ENCODE measurements at regions not wholly inside any gene's neighbourhood (a gene's known extent, or its start where the extent isn't known, plus 50 kb on each side); places are given as distances from the start of the nearest gene placed in this dataset.

GRCh38 chr1:29786791-29787732 lies 550.7 kb downstream of the PTPRU start:
- Histone ChIP-seq H3K9me3 (ENCODE audit: control insufficient read depth, low read length) (no peaks in the 10 kb centered on the region), H3K4me3 (ENCODE audit: low read length in 2 of 2) (no peak overlapping the region), H3K36me3 (ENCODE audit: control insufficient read depth in 1 of 2, insufficient read depth in 2 of 2, low read length in 1 of 2) (no peaks in the 10 kb centered on the region), H3K27me3 (ENCODE audit: control insufficient read depth in 1 of 2, insufficient read depth in 2 of 2, low read length in 1 of 2) (no peaks in the 10 kb centered on the region), H3K4me1 (ENCODE audit: control insufficient read depth in 1 of 2, insufficient read depth in 2 of 2, low read length in 2 of 2) (no peaks in the 10 kb centered on the region), H3K27ac (ENCODE audit: low read depth in 1 of 2, low read length in 2 of 2) (no peak overlapping the region)
- intact Hi-C loops (cut with DNase I) = no loop called here
- 82 to 87% methylated on average over 13 of the region's 13 CpGs for WGBS, 2 donors
- DNase-seq (no peak), ATAC-seq (ENCODE audit: low FRiP score) (no peak)

DNA sequence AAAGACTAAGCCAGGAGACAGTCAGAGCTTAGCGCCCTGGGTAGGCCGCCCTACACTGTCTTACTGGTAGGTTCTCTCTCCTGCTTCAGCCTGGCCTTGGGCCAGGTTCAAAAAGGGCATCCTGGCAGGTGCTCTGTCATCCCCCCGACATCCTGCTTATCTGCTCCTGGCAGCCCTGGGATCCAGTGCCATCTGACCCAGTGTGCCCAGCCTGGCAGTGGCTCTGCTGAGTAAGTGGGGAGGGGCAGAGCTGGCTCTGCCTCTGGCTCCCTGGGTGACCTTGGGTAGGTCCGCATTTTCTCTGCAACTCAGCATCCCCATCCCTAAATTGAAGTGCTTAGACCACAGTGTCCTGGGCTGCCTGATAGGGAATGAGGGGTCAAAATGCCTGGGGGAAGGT lies 549.9 kb downstream of the PTPRU start:
- H3K9me3 ChIP-seq (ENCODE audit: control insufficient read depth, low read length) = no peaks in the 10 kb centered on the region
- H3K27ac ChIP-seq (ENCODE audit: low read depth in 1 of 2, low read length in 2 of 2) = no peak overlapping the region
- no peak for DNase-seq
- H3K4me1 ChIP-seq (ENCODE audit: control insufficient read depth in 1 of 2, insufficient read depth in 2 of 2, low read length in 2 of 2) = no peaks in the 10 kb centered on the region
- intact Hi-C loops (cut with DNase I) = no loop called here
- ATAC-seq (ENCODE audit: low FRiP score) = no peak
- no peaks in the 10 kb centered on the region for H3K36me3 ChIP-seq (ENCODE audit: control insufficient read depth in 1 of 2, insufficient read depth in 2 of 2, low read length in 1 of 2)
- 78% methylated on average over 4 of the region's 4 CpGs for WGBS, 2 donors
- H3K4me3 ChIP-seq (ENCODE audit: low read length in 2 of 2) = no peak overlapping the region
- H3K27me3 ChIP-seq (ENCODE audit: control insufficient read depth in 1 of 2, insufficient read depth in 2 of 2, low read length in 1 of 2) = no peaks in the 10 kb centered on the region

- no peak overlapping the region for H3K4me3 ChIP-seq (ENCODE audit: low read length in 2 of 2)
- no peaks in the 10 kb centered on the region for H3K4me1 ChIP-seq (ENCODE audit: control insufficient read depth in 1 of 2, insufficient read depth in 2 of 2, low read length in 2 of 2)
- DNase-seq = no peak
- no peaks in the 10 kb centered on the region for H3K36me3 ChIP-seq (ENCODE audit: control insufficient read depth in 1 of 2, insufficient read depth in 2 of 2, low read length in 1 of 2)
- intact Hi-C loops (cut with DNase I) = no loop called here
- no peak overlapping the region for H3K27ac ChIP-seq (ENCODE audit: low read depth in 1 of 2, low read length in 2 of 2)
- ATAC-seq (ENCODE audit: low FRiP score) = no peak
- H3K9me3 ChIP-seq (ENCODE audit: control insufficient read depth, low read length) = no peaks in the 10 kb centered on the region
- no peaks in the 10 kb centered on the region for H3K27me3 ChIP-seq (ENCODE audit: control insufficient read depth in 1 of 2, insufficient read depth in 2 of 2, low read length in 1 of 2)
- 82 to 91% methylated on average over 5 of the region's 5 CpGs for WGBS, 2 donors
Observed at GRCh38 chr1:29785554-29785953, 549.2 kb downstream of the PTPRU start.

- 80 to 82% methylated on average over 7 of the region's 7 CpGs for WGBS, 2 donors
- ATAC-seq (ENCODE audit: low FRiP score) = no peak
Observed at GRCh38 chr1:29785137-29785527, 548.8 kb downstream of the PTPRU start.

DNA sequence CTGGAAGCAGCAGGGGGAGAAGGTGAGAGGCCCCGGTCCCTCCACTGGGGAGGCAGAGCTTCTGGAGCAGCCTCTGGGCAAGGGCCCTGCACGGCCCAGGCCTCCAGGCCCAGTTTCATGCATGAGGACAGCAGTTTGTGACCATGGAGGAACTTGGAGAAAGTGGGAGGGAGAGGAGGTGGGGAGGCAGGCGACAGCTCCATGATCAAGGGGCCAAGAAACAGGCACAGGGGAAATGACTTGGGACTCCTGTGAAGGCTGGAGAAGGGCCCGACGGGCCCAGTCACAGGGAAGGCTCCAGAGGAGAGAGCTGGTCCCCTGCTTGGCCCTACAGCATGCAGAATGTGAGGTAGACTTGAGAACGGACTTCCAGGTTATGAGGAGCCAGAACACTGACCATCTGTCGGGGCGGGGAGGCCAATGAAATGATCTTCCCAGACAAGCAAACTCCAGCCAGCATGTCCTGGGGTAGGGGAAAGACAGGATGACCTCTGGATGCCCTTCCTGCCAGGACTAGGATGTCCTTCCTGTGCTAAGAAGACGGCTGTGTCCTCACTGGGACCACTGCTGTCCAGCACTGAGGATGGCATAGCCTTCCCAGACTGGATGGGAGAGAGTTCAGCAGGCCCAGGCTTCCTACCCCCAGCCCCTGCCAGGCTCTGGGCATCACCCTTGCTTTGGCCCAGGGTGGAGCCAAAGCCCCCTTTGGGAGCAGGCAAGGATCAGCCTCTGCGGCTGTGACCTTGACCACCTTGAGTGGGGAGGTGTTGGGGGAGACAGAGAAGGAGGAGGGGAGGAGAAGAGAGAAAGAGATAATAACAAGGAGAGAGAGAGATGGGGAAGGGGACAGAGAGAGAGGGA lies 548.2 kb downstream of the PTPRU start:
- no peak for ATAC-seq (ENCODE audit: low FRiP score)

More at GRCh38 chr1:29785137-29785527, 548.8 kb downstream of the PTPRU start:
- H3K36me3 ChIP-seq (ENCODE audit: control insufficient read depth in 1 of 2, insufficient read depth in 2 of 2, low read length in 1 of 2) = no peaks in the 10 kb centered on the region
- H3K4me1 ChIP-seq (ENCODE audit: control insufficient read depth in 1 of 2, insufficient read depth in 2 of 2, low read length in 2 of 2) = no peaks in the 10 kb centered on the region
- no peak overlapping the region for H3K27ac ChIP-seq (ENCODE audit: low read depth in 1 of 2, low read length in 2 of 2)
- DNase-seq = no peak
- intact Hi-C loops (cut with DNase I) = no loop called here
- no peak overlapping the region for H3K4me3 ChIP-seq (ENCODE audit: low read length in 2 of 2)
- no peaks in the 10 kb centered on the region for H3K27me3 ChIP-seq (ENCODE audit: control insufficient read depth in 1 of 2, insufficient read depth in 2 of 2, low read length in 1 of 2)
- H3K9me3 ChIP-seq (ENCODE audit: control insufficient read depth, low read length) = no peaks in the 10 kb centered on the region

DNA sequence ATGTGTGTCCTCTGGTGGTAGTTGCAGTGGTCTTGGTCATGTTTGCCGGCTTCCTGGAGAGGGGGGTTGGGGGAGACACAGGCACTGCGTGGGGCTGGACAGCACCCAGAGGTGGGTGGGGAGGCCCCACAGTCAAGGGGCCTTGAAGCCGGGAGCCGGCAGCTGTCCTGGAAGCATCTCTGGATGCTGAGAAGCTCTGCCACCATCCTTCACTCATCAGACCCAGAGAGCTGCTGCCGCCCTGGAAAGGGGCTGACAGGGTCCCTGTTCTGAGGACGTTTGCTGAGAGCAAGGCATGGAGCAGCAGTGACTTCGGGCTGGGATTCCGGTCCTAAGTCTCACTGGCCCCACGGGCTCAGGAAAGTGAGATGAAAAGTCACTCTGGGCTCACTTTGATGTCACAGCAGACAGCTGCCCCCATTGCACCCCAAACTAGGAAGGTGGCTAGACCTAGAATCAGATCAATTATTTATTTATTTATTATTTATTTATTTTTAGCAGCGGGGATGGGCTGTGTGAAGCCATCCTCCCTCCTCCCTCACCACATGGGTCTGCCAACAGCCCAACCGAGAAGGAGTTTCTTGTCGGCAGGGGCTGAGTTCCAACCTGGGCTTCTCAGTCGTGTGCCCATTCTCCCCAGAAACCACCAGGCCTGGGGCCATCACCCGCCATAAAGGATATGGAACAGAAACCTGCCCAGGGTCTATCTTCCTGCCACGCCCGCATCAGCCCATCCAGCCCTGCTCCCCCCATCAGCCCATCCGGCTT lies 547.4 kb downstream of the PTPRU start:
- WGBS, 2 donors = 66 to 70% methylated on average over 17 of the region's 17 CpGs
- peaks cover 0 to 1% of the 10 kb centered on the region in 2 donors for H3K27me3 ChIP-seq (ENCODE audit: control insufficient read depth in 1 of 2, insufficient read depth in 2 of 2, low read length in 1 of 2)
- no peaks in the 10 kb centered on the region for H3K36me3 ChIP-seq (ENCODE audit: control insufficient read depth in 1 of 2, insufficient read depth in 2 of 2, low read length in 1 of 2)
- ATAC-seq (ENCODE audit: low FRiP score) (no peak), DNase-seq (no peak)
- H3K9me3 ChIP-seq (ENCODE audit: control insufficient read depth, low read length) = peaks cover 1% of the 10 kb centered on the region
- no peaks in the 10 kb centered on the region for H3K4me1 ChIP-seq (ENCODE audit: control insufficient read depth in 1 of 2, insufficient read depth in 2 of 2, low read length in 2 of 2)
- H3K27ac ChIP-seq (ENCODE audit: low read depth in 1 of 2, low read length in 2 of 2) = no peak overlapping the region
- intact Hi-C loops (cut with DNase I) = no loop called here
- H3K4me3 ChIP-seq (ENCODE audit: low read length in 2 of 2) = no peak overlapping the region

More for the DNA sequence above, 548.2 kb downstream of the PTPRU start:
- WGBS, 2 donors = 77 to 81% methylated on average over 10 of the region's 10 CpGs
- H3K27me3 ChIP-seq (ENCODE audit: control insufficient read depth in 1 of 2, insufficient read depth in 2 of 2, low read length in 1 of 2) = no peaks in the 10 kb centered on the region
- DNase-seq = no peak
- H3K27ac ChIP-seq (ENCODE audit: low read depth in 1 of 2, low read length in 2 of 2) = no peak overlapping the region
- no peaks in the 10 kb centered on the region for H3K4me1 ChIP-seq (ENCODE audit: control insufficient read depth in 1 of 2, insufficient read depth in 2 of 2, low read length in 2 of 2)
- H3K9me3 ChIP-seq (ENCODE audit: control insufficient read depth, low read length) = no peaks in the 10 kb centered on the region
- H3K4me3 ChIP-seq (ENCODE audit: low read length in 2 of 2) = no peak overlapping the region
- no peaks in the 10 kb centered on the region for H3K36me3 ChIP-seq (ENCODE audit: control insufficient read depth in 1 of 2, insufficient read depth in 2 of 2, low read length in 1 of 2)
- intact Hi-C loops (cut with DNase I) = no loop called here

- intact Hi-C loops (cut with DNase I) = no loop called here
- H3K9me3 ChIP-seq (ENCODE audit: control insufficient read depth, low read length) = peaks cover 2% of the 10 kb centered on the region
- DNase-seq (no peak), ATAC-seq (ENCODE audit: low FRiP score) (no peak)
- peaks cover 0 to 1% of the 10 kb centered on the region in 2 donors for H3K27me3 ChIP-seq (ENCODE audit: control insufficient read depth in 1 of 2, insufficient read depth in 2 of 2, low read length in 1 of 2)
- H3K36me3 ChIP-seq (ENCODE audit: control insufficient read depth in 1 of 2, insufficient read depth in 2 of 2, low read length in 1 of 2) = no peaks in the 10 kb centered on the region
- no peak overlapping the region for H3K27ac ChIP-seq (ENCODE audit: low read depth in 1 of 2, low read length in 2 of 2)
- H3K4me3 ChIP-seq (ENCODE audit: low read length in 2 of 2) = no peak overlapping the region
- H3K4me1 ChIP-seq (ENCODE audit: control insufficient read depth in 1 of 2, insufficient read depth in 2 of 2, low read length in 2 of 2) = no peaks in the 10 kb centered on the region
- WGBS, 2 donors = 75 to 76% methylated on average over 6 of the region's 6 CpGs
Observed at GRCh38 chr1:29782846-29783507, 546.7 kb downstream of the PTPRU start.

DNA sequence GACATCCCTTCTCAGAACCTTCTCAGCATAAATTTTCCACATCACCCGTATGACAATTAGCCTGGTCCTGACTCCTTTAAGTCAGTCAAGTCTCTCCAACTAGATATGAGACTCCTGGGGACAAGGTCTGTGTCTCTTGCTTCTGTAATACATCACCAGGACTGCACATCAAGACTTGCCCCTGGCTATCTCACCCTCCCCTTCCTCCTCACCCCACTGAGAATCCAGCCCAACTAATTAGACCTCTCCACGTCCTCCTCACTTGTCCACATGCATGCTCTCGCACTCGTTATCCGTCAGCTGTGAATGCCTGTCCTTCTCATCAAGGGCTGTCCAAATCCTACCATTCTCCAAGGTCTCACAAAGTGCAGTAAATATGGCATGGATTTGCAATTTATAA lies 542.8 kb downstream of the PTPRU start:
- 75 to 77% methylated on average over 5 of the region's 5 CpGs for WGBS, 2 donors
- no peak overlapping the region for H3K4me3 ChIP-seq (ENCODE audit: low read length in 2 of 2)
- no peak overlapping the region for H3K27ac ChIP-seq (ENCODE audit: low read depth in 1 of 2, low read length in 2 of 2)
- intact Hi-C loops (cut with DNase I) = no loop called here
- H3K36me3 ChIP-seq (ENCODE audit: control insufficient read depth in 1 of 2, insufficient read depth in 2 of 2, low read length in 1 of 2) = no peaks in the 10 kb centered on the region
- DNase-seq (no peak), ATAC-seq (ENCODE audit: low FRiP score) (no peak)
- peaks cover 4% of the 10 kb centered on the region for H3K9me3 ChIP-seq (ENCODE audit: control insufficient read depth, low read length)
- peaks cover 0 to 1% of the 10 kb centered on the region in 2 donors for H3K27me3 ChIP-seq (ENCODE audit: control insufficient read depth in 1 of 2, insufficient read depth in 2 of 2, low read length in 1 of 2)
- H3K4me1 ChIP-seq (ENCODE audit: control insufficient read depth in 1 of 2, insufficient read depth in 2 of 2, low read length in 2 of 2) = no peaks in the 10 kb centered on the region

All from aorta (tissue), 5 donors.